A549 (cell line): ENCODE measurements at regions not wholly inside any gene's neighbourhood (a gene's known extent, or its start where the extent isn't known, plus 50 kb on each side); places are given as distances from the start of the nearest gene placed in this dataset.

Experiments
- ATAC-seq, 2 experiments: fragments of 200-7000 bp in 1 of 2; fragments of >200 bp in 1 of 2; cut with Nextera tagmentation in 1 of 2; cut with Tn5 transposase in 1 of 2; 3 replicates each; pipeline versions ENCODE4 v1.8.0 to v1.9.1; 2018 to 2020; ENCODE audit warnings: mild to moderate bottlenecking in 1 of 2, moderate library complexity in 1 of 2
- CTCF ChIA-PET: fragments of 300-600 bp; sonication (Branson Sonifier 250); formaldehyde crosslinking; extraction: SDS; loops from one replicate; lab custom pipeline; 2021; ENCODE audit warnings: antibody characterized with exemption, inconsistent platforms; lab: Yijun Ruan, JAX
- POLR2A ChIA-PET: fragments of 350-600 bp; formaldehyde crosslinking; extraction: SDS; loops from one replicate; lab custom pipeline; 2021; ENCODE audit warnings: antibody characterized with exemption, inconsistent platforms; lab: Yijun Ruan, JAX
- DNase-seq, 2 experiments: peaks; one replicate each; pipeline versions ENCODE4 v3.0.0 to v3.0.0-alpha.2; 2011 to 2016; ENCODE audit warnings: low read depth in 1 of 2, low spot score in 1 of 2
- FAIRE-seq: peaks from 2 replicates; lab custom pipeline; 2011; peaks lifted over from hg19 to GRCh38; lab: Jason Lieb, UNC
- H3K27ac ChIP-seq, 2 experiments: fragments of >200 bp; sonication (Bioruptor Twin); formaldehyde crosslinking; 3 replicates each; pipeline ENCODE4 v1.5.1; 2016 to 2017
- H3K4me1 ChIP-seq: fragments of >200 bp; sonication (Bioruptor Twin); formaldehyde crosslinking; 3 replicates; pipeline ENCODE4 v1.6.1; 2016
- H3K4me2 ChIP-seq: fragments of >200 bp; sonication (Bioruptor Twin); formaldehyde crosslinking; 3 replicates; pipeline ENCODE4 v1.6.1; 2016
- H3K4me3 ChIP-seq: fragments of >200 bp; sonication (Bioruptor Twin); formaldehyde crosslinking; 3 replicates; pipeline ENCODE4 v1.5.1; 2016
- H3K9me3 ChIP-seq: fragments of >200 bp; sonication (Bioruptor Twin); formaldehyde crosslinking; 3 replicates; pipeline ENCODE4 v1.6.1; 2016
- CEBPB ChIP-seq, 2 experiments: fragments of >200 bp in 1 of 2; sonication (Bioruptor Twin) in 1 of 2; formaldehyde crosslinking in 1 of 2; IDR thresholded peaks; 2 replicates each; pipeline ENCODE4 v1.6.1; 2012 to 2016
- CHD2 ChIP-seq: fragments of 150-350 bp; IDR thresholded peaks from 2 replicates; pipeline ENCODE4 v1.6.1; 2014; ENCODE audit warnings: low read length; ENCODE audit not compliant: partially characterized antibody
- CHD4 ChIP-seq: fragments of 200-600 bp; sonication (generic); IDR thresholded peaks from 2 replicates; pipeline ENCODE4 v1.6.1; 2016; ENCODE audit warnings: antibody characterized with exemption, mild to moderate bottlenecking, borderline replicate concordance
- EHF ChIP-seq: fragments of 250-450 bp; sonication (Bioruptor Pico); IDR thresholded peaks from 2 replicates; pipeline ENCODE4 v1.5.0; 2020; ENCODE audit warnings: mild to moderate bottlenecking
- EP300 ChIP-seq, 2 experiments: fragments of >200 bp; sonication (Bioruptor Twin); formaldehyde crosslinking; IDR thresholded peaks; 2 replicates in 1 of 2; 3 replicates in 1 of 2; pipeline ENCODE4 v1.6.1; 2016 to 2017
- ESRRA ChIP-seq: fragments of 150-350 bp; IDR thresholded peaks from 2 replicates; pipeline ENCODE4 v1.6.1; 2014; ENCODE audit warnings: mild to moderate bottlenecking, low read length, borderline replicate concordance
- FOXS1 ChIP-seq: fragments of 250-450 bp; sonication (Bioruptor Pico); IDR thresholded peaks from 2 replicates; pipeline ENCODE4 v1.5.0; 2020; ENCODE audit warnings: mild to moderate bottlenecking, moderate library complexity
- HDAC2 ChIP-seq: fragments of 200-600 bp; sonication (generic); IDR thresholded peaks from 2 replicates; pipeline ENCODE4 v1.6.1; 2016
- HEYL ChIP-seq: fragments of 250-450 bp; sonication (Bioruptor Pico); IDR thresholded peaks from 2 replicates; pipeline ENCODE4 v1.8.0; 2021; ENCODE audit warnings: mild to moderate bottlenecking, moderate library complexity
- HOXA7 ChIP-seq: fragments of 250-450 bp; sonication (Bioruptor Pico); IDR thresholded peaks from 2 replicates; pipeline ENCODE4 v1.5.0; 2020; ENCODE audit warnings: mild to moderate bottlenecking, moderate library complexity
- HOXB13 ChIP-seq: fragments of 250-450 bp; sonication (Bioruptor Pico); IDR thresholded peaks from 2 replicates; pipeline ENCODE4 v1.5.0; 2020; ENCODE audit warnings: low read depth, mild to moderate bottlenecking, moderate library complexity
- KDM5A ChIP-seq: fragments of 200-600 bp; sonication (generic); IDR thresholded peaks from 2 replicates; pipeline ENCODE4 v1.6.1; 2016; ENCODE audit warnings: antibody characterized with exemption, mild to moderate bottlenecking
- MAFK ChIP-seq: fragments of 450-650 bp; IDR thresholded peaks from 2 replicates; pipeline ENCODE4 v1.6.1; 2014; ENCODE audit not compliant: partially characterized antibody
- NFE2L2 ChIP-seq: fragments of 150-350 bp; conservative IDR thresholded peaks from 2 replicates; pipeline ENCODE4 v1.6.1; 2014; ENCODE audit warnings: low read length
- POLR2A ChIP-seq: IDR thresholded peaks from 2 replicates; pipeline ENCODE4 v1.6.1; 2012; ENCODE audit warnings: mild to moderate bottlenecking, low read length
- RAD21 ChIP-seq, 2 experiments: fragments of >200 bp in 1 of 2; sonication (Bioruptor Twin) in 1 of 2; formaldehyde crosslinking in 1 of 2; IDR thresholded peaks in 1 of 2; conservative IDR thresholded peaks in 1 of 2; 2 replicates in 1 of 2; 3 replicates in 1 of 2; pipeline ENCODE4 v1.6.1; 2012 to 2018; ENCODE audit warnings: inconsistent platforms in 1 of 2
- RARB ChIP-seq: fragments of 250-450 bp; sonication (Bioruptor Pico); IDR thresholded peaks from 2 replicates; pipeline ENCODE4 v1.8.0; 2021; ENCODE audit warnings: mild to moderate bottlenecking, moderate library complexity
- RNF2 ChIP-seq: fragments of 200-600 bp; sonication (generic); IDR thresholded peaks from 2 replicates; pipeline ENCODE4 v1.6.1; 2016; ENCODE audit warnings: low read depth, mild to moderate bottlenecking, antibody characterized with exemption, moderate library complexity, borderline replicate concordance
- SMC3 ChIP-seq: fragments of >200 bp; sonication (Bioruptor Twin); formaldehyde crosslinking; IDR thresholded peaks from 3 replicates; pipeline ENCODE4 v1.6.1; 2018; ENCODE audit warnings: inconsistent platforms
- SREBF2 ChIP-seq: fragments of 450-650 bp; IDR thresholded peaks from 2 replicates; pipeline ENCODE4 v1.6.1; 2014; ENCODE audit warnings: mild to moderate bottlenecking, moderate library complexity
- TFCP2L1 ChIP-seq: fragments of 250-450 bp; sonication (Bioruptor Pico); IDR thresholded peaks from 2 replicates; pipeline ENCODE4 v1.5.0; 2021; ENCODE audit warnings: mild to moderate bottlenecking
- ZFP36 ChIP-seq: fragments of 450-650 bp; IDR thresholded peaks from 2 replicates; pipeline ENCODE4 v1.6.1; 2014; ENCODE audit warnings: borderline replicate concordance; ENCODE audit not compliant: partially characterized antibody
- ZNF302 ChIP-seq: fragments of 250-450 bp; sonication (Bioruptor Pico); IDR thresholded peaks from 2 replicates; pipeline ENCODE4 v1.9.0; 2021; ENCODE audit warnings: inconsistent platforms, mild to moderate bottlenecking, moderate library complexity
- WGBS: methylation state at CpG from one replicate; pipeline ENCODE4 v1.1.6; 2017; ENCODE audit errors: missing lambda C conversion rate; 5-methylcytosine and 5-hydroxymethylcytosine counted together
- TF ChIP-seq, protein P1 (sequence below): IDR thresholded peaks from 2 replicates; pipeline ENCODE4 v1.6.1; 2012; ENCODE audit warnings: low read depth, borderline replicate concordance
- TF ChIP-seq, protein P2 (sequence below): fragments of 450-650 bp; IDR thresholded peaks from 2 replicates; pipeline ENCODE4 v1.6.1; 2014; ENCODE audit warnings: antibody characterized with exemption
- TF ChIP-seq, protein P3 (sequence below): IDR thresholded peaks from 2 replicates; pipeline ENCODE4 v1.6.1; 2012

- Histone ChIP-seq H3K27ac (no peak overlapping the region), H3K4me3 (no peak overlapping the region), H3K9me3 (no peaks in the 10 kb centered on the region), H3K4me1 (no peaks in the 10 kb centered on the region), H3K4me2 (no peak overlapping the region)
- CTCF ChIA-PET = no interaction called here
- TF ChIP-seq RAD21 (conservative IDR thresholded peaks at IDR 0.05 in 1 of 2, IDR thresholded peaks at IDR 0.05 in 1 of 2) (no peak), KDM5A (no peak), HDAC2 (no peak), TFCP2L1 (CRISPR knock-in tag) (no peak), POLR2A (no peak), SREBF2 (no peak), NFE2L2 (no peak), RNF2 (no peak), ESRRA (no peak)
- TF ChIP-seq, protein P1, sequence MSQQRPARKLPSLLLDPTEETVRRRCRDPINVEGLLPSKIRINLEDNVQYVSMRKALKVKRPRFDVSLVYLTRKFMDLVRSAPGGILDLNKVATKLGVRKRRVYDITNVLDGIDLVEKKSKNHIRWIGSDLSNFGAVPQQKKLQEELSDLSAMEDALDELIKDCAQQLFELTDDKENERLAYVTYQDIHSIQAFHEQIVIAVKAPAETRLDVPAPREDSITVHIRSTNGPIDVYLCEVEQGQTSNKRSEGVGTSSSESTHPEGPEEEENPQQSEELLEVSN = no peak
- POLR2A ChIA-PET = no interaction called here
- DNase-seq = no peak
- no peak for FAIRE-seq
- no peak for ATAC-seq
- 0% methylated on average over 1 of the region's 1 CpG for WGBS
Observed at GRCh38 chr9:29575219-29575618, 2001.9 kb upstream of the C9orf72 start.

DNA sequence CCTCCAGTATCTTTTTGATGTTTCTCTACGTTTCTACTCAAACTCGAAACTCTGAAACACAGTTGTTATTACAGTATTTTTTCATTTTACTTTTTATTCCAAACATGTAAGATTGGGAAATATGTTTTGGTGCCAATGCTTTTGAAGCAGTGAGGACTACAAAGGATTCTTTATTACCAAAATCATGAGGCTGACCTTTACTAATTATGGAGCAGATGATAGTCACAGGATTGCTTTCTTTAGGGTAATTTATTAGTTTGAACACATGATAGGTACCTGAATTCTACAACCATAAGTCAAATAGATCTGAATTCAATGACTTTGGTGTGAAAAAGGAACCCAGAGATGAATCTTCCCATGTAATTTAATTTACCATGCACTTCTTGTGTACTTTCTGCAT is 2015.1 kb upstream of the C9orf72 start:
- ChIA-PET POLR2A (no interaction called here), CTCF (no interaction called here)
- H3K27ac ChIP-seq = no peak overlapping the region
- H3K9me3 ChIP-seq = no peaks in the 10 kb centered on the region
- no peak for FAIRE-seq
- no peak overlapping the region for H3K4me3 ChIP-seq
- TF ChIP-seq RAD21 (conservative IDR thresholded peaks at IDR 0.05 in 1 of 2, IDR thresholded peaks at IDR 0.05 in 1 of 2) (no peak), EP300 (IDR thresholded peaks at IDR 0.05) (no peak)
- 0% methylated on average over 2 of the region's 2 CpGs for WGBS
- no peak for DNase-seq
- H3K4me1 ChIP-seq = no peaks in the 10 kb centered on the region
- no peak for ATAC-seq
- no peak overlapping the region for H3K4me2 ChIP-seq

DNA sequence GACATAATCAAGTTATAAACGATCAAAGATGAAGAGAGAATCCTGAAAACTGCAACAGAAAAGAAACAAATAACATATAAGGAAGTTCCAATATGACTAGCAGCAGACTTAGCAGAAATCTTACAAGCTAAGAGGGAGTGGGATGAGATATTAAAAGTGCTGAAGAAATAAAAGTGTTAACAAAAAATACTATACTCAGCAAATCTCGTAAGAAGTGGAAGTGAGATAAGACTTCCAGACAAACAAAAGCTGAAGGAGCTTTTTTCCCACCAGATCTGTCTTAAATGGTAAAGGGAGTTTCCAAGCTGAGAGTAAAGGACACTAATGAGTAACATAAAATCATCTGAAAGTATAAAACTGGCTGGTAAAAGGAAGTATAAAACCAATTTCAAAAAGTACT is 2036.0 kb upstream of the C9orf72 start:
- FAIRE-seq = no peak
- DNase-seq = no peak
- H3K9me3 ChIP-seq = no peaks in the 10 kb centered on the region
- no peak overlapping the region for H3K4me2 ChIP-seq
- no peaks in the 10 kb centered on the region for H3K4me1 ChIP-seq
- CTCF ChIA-PET = no interaction called here
- POLR2A ChIA-PET = no interaction called here
- H3K27ac ChIP-seq = no peak overlapping the region
- ATAC-seq = no peak
- 4% methylated on average over 2 of the region's 2 CpGs for WGBS
- H3K4me3 ChIP-seq = no peak overlapping the region
- TF ChIP-seq ZFP36 (no peak), MAFK (peak; percentile 54)
- TF ChIP-seq, protein P1 = no peak

- ChIA-PET POLR2A (no interaction called here), CTCF (no interaction called here)
- Histone ChIP-seq H3K27ac (no peak overlapping the region), H3K4me1 (no peaks in the 10 kb centered on the region), H3K9me3 (no peaks in the 10 kb centered on the region), H3K4me2 (no peak overlapping the region), H3K4me3 (no peak overlapping the region)
- DNase-seq (no peak), FAIRE-seq (no peak), ATAC-seq (no peak)
- TF ChIP-seq CHD4 = no peak
- TF ChIP-seq, protein P2, sequence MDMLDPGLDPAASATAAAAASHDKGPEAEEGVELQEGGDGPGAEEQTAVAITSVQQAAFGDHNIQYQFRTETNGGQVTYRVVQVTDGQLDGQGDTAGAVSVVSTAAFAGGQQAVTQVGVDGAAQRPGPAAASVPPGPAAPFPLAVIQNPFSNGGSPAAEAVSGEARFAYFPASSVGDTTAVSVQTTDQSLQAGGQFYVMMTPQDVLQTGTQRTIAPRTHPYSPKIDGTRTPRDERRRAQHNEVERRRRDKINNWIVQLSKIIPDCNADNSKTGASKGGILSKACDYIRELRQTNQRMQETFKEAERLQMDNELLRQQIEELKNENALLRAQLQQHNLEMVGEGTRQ = no peak
- no peak for TF ChIP-seq CHD2
- TF ChIP-seq ZNF302 = no peak
- no peak for TF ChIP-seq HOXB13 (CRISPR knock-in tag)
- TF ChIP-seq HOXA7 (CRISPR knock-in tag) = no peak
- TF ChIP-seq SREBF2 = no peak
- no peak for TF ChIP-seq EHF (CRISPR knock-in tag)
- no peak for TF ChIP-seq HEYL (CRISPR knock-in tag)
- no peak for TF ChIP-seq CEBPB (IDR thresholded peaks at IDR 0.05)
- TF ChIP-seq, protein P3, sequence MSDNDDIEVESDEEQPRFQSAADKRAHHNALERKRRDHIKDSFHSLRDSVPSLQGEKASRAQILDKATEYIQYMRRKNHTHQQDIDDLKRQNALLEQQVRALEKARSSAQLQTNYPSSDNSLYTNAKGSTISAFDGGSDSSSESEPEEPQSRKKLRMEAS = no peak
- TF ChIP-seq FOXS1 (CRISPR knock-in tag) = no peak
- TF ChIP-seq SMC3 = no peak
- no peak for TF ChIP-seq MAFK
- TF ChIP-seq RARB (CRISPR knock-in tag) = no peak
- WGBS = 0% methylated on average over 1 of the region's 1 CpG
Observed at GRCh38 chr9:29613773-29614172, 2040.5 kb upstream of the C9orf72 start.
